Fibroblast of pulmonary artery (primary cell): ENCODE measurements at regions not wholly inside any gene's neighbourhood (a gene's known extent, or its start where the extent isn't known, plus 50 kb on each side); places are given as distances from the start of the nearest gene placed in this dataset.

Experiments used
- DNase-seq: peaks from one replicate; pipeline ENCODE4 v3.0.0-alpha.2; 2010; ENCODE audit warnings: low read depth
- H3K4me3 ChIP-seq: replicated peaks from 2 replicates; pipeline ENCODE4 v1.5.1; 2011; ENCODE audit warnings: low read depth, mild to moderate bottlenecking, control low read depth, low read length, moderate library complexity
- CTCF ChIP-seq: IDR thresholded peaks from 2 replicates; pipeline ENCODE4 v1.5.1; 2011; ENCODE audit warnings: mild to moderate bottlenecking, control low read depth, low read length, inconsistent platforms; ENCODE audit errors: missing control alignments

DNA sequence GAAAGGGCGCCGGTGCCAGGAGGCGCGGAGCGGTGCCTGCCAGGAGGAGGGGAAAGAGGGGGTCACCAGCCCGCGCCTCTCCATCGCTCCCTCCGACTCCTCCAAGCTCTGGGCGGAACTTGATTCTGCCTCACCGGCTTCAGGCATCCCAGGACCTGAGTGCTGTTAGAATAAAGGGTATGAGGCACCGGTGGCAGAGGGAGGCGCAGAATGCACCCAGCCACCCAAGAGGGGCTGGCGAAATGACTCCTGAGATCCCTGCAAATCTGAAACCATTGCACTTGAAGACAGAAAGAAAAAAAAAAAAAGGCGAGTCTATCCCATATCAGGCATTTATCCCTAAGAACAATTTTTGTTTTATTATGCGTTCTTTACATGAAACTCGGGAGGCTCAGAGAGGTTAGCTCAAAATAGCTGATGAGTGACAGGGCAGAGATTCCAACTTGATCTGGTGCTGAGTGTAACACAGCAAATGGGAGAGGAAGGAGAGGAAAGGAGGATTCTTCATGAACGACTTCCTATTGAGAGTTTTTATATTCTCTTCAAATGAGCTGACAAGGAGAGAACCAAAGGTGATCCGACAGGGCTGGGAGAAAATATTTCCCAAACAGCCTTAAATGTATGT, 157.0 kb upstream of the FRMD4B start:
- no peak overlapping the region for H3K4me3 ChIP-seq
- DNase-seq = no peak
- TF ChIP-seq CTCF = no peak

- TF ChIP-seq CTCF = no peak
- H3K4me3 ChIP-seq = no peak overlapping the region
- DNase-seq = no peak
These were observed 156.4 kb upstream of the FRMD4B start for GRCh38 chr3:69542089-69542804.

GRCh38 chr3:69541711-69542088, 155.8 kb upstream of the FRMD4B start:
- no peak overlapping the region for H3K4me3 ChIP-seq
- peak; percentile 7 for DNase-seq
- no peak for TF ChIP-seq CTCF

DNA sequence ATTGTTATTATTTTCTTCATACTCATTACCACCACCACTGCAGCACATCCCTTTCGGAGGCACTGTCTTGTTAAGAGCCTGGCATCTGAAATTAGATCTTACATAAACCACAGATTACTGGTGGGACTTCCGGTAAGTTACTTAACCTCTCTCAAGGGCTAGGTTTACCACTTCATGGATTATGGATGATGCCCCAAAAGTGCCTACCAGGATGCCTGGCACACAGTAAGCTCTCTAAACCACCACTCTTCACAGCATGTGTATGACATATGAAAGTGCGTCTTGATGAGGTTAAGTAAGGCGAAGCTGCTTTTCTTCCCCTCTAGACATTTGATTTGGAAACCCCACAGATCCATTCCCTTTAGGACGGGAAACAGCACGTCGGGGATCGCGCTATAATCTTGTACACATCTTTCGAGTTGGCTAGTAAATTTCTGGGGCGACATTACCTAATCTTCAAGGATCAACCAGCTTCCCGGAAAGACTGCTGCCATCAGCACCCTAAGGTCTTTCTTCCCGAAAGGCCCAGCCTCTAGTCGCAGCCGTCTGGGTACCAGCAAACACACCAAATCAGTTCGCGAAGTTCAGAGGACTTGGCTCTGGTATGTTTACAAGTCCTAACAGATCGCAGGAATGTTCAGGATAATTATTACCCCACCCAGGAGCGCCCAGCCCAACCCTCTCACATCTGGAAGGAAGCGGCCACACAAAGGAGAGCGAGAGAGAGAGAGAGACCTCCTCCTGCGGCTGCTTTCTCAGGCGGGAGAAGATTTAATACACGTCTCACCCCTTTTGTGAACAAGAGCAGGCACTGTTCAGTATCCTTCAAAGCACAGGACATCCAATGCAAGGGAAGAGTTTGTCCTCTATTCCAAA, 155.1 kb upstream of the FRMD4B start:
- no peak for DNase-seq
- TF ChIP-seq CTCF = no peak

DNA sequence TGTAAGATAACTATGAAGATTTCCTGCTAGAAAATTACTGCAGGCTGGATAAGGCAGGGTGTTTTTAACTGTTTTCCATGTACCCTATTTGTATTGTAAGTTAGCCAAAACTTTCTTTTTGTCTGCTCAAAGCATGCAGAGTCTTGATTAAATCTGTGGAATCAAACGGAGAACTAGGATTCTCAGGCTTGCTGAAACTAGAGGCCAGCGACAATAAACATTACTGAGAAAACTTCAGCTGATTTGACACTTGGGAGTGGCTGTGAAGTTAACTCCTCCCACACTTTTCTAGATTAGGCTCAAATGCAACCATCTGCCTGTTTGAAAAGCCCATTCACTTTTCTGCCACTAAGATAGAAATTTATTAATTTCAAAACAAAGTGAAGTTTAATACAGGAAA, 153.2 kb upstream of the FRMD4B start:
- no peak for DNase-seq
- TF ChIP-seq CTCF = no peak
- no peak overlapping the region for H3K4me3 ChIP-seq

More for the DNA sequence above, 155.1 kb upstream of the FRMD4B start:
- no peak overlapping the region for H3K4me3 ChIP-seq

DNA sequence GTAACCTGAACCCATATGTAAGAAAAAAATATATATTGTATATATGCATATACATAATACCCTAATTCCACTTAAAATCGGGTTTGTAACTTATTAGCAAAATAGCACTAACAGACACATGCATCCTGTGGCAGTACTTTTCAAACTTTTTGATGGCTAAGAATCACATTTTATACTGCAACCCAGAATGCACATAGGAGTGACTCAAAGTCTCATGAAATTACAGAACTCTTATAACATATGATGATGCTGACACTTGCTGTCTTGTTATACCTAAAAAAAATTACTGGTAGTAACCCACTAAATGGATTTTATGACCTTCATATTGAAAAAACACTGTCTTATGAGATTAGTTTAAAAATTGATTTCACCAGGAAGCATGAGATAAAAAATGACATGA, 152.4 kb upstream of the FRMD4B start:
- DNase-seq = no peak
- no peak overlapping the region for H3K4me3 ChIP-seq
- no peak for TF ChIP-seq CTCF
